OCI-LY3 (cell line): ENCODE measurements at regions not wholly inside any gene's neighbourhood (a gene's known extent, or its start where the extent isn't known, plus 50 kb on each side); places are given as distances from the start of the nearest gene placed in this dataset.

ENCODE experiments used
- CTCF ChIP-seq: fragments of 200-600, 300-600 bp; sonication (generic); IDR thresholded peaks from 2 replicates; pipeline ENCODE4 v1.5.1; 2014; ENCODE audit warnings: antibody characterized with exemption, low read length, low read depth
- EZH2phosphoT487 ChIP-seq: fragments of 200-600 bp; shearing (Covaris generic); IDR thresholded peaks from 2 replicates; pipeline ENCODE4 v1.6.1; 2018; ENCODE audit warnings: antibody characterized with exemption, mixed run types, low read depth

DNA sequence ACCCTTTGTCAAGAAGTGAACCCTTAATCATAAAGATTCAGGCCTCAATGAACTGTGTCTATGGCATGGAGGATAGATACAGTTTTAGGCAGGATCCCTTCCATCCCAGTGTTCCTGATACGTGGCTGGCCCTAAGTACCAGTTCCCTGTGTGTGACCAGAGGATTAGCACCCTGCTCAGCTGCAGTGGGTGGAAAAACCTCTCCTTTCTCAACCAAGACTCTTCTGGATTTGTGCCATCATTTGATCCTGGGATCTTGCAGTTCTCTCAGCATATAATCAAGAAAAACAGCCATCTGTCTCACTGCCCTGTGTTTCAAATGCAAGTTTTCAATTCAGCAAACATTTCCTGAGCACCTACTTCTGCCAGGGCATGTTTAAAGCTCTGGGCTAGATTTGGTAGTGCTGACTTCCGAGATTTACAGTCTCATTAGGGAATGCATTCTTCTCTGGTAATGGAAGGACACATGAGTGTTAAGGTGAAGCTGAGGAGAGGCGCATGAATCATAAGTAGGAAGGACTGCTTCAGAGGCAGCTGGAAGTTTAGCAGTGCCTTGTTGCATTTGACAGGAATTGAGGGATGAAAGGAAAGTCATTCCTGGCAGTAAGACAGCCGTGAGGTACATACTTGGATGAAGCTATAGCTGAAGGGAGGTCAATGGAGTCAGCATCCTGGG is 388.3 kb downstream of the MFSD1 start:
- TF ChIP-seq CTCF (no peak), EZH2phosphoT487 (no peak)
